GM19035 (cell line): ENCODE measurements at regions not wholly inside any gene's neighbourhood (a gene's known extent, or its start where the extent isn't known, plus 50 kb on each side); places are given as distances from the start of the nearest gene placed in this dataset.
"Not testable (repeated sequence)": the region's sequence is repeated elsewhere in the genome, so short reads cannot be mapped to it uniquely, and the experiment has no call there.

ENCODE experiments used
- ATAC-seq: cut with Tn5 transposase; IDR thresholded peaks from one replicate; pipeline ENCODE4 v1.9.1; 2021; ENCODE audit not compliant: unreplicated experiment

GRCh38 chr3:110293660-110294059 lies 778.0 kb upstream of the NECTIN3 start:
- no peak for ATAC-seq

- no peak for ATAC-seq
Measured at GRCh38 chr3:110296885-110297284, 774.7 kb upstream of the NECTIN3 start.

- no peak for ATAC-seq
Measured at GRCh38 chr3:110301781-110302180, 769.8 kb upstream of the NECTIN3 start.

GRCh38 chr3:110307065-110307809 lies 764.4 kb upstream of the NECTIN3 start:
- no peak for ATAC-seq

- no peak for ATAC-seq
Measured at GRCh38 chr3:110311541-110311940, 760.1 kb upstream of the NECTIN3 start.

- peak; percentile 96 for ATAC-seq
Measured at GRCh38 chr3:110314512-110315114, 757.0 kb upstream of the NECTIN3 start.

- ATAC-seq: no peak
Measured at GRCh38 chr3:110318108-110318507, 753.5 kb upstream of the NECTIN3 start.

- no peak for ATAC-seq
Measured at GRCh38 chr3:110323349-110323748, 748.3 kb upstream of the NECTIN3 start.

GRCh38 chr3:110324171-110324705 lies 747.4 kb upstream of the NECTIN3 start:
- no peak for ATAC-seq

- no peak for ATAC-seq
Measured at GRCh38 chr3:110327870-110328269, 743.7 kb upstream of the NECTIN3 start.

GRCh38 chr3:110331562-110331961 lies 740.1 kb upstream of the NECTIN3 start:
- not testable (repeated sequence) for ATAC-seq

GRCh38 chr3:110332629-110333028 lies 739.0 kb upstream of the NECTIN3 start:
- ATAC-seq: no peak

GRCh38 chr3:110341047-110341446 lies 730.6 kb upstream of the NECTIN3 start:
- no peak for ATAC-seq

- no peak for ATAC-seq
Measured at GRCh38 chr3:110343376-110343775, 728.2 kb upstream of the NECTIN3 start.

GRCh38 chr3:110343945-110344344 lies 727.7 kb upstream of the NECTIN3 start:
- ATAC-seq: peak; percentile 84

GRCh38 chr3:110344487-110344886 lies 727.1 kb upstream of the NECTIN3 start:
- ATAC-seq: no peak

- ATAC-seq: no peak
Measured at GRCh38 chr3:110344897-110345767, 726.5 kb upstream of the NECTIN3 start.

GRCh38 chr3:110349295-110349694 lies 722.3 kb upstream of the NECTIN3 start:
- ATAC-seq: no peak

- ATAC-seq: no peak
Measured at GRCh38 chr3:110352841-110353604, 718.6 kb upstream of the NECTIN3 start.

GRCh38 chr3:110362751-110363150 lies 708.9 kb upstream of the NECTIN3 start:
- ATAC-seq: no peak

- not testable (repeated sequence) for ATAC-seq
Measured at GRCh38 chr3:110367289-110367688, 704.3 kb upstream of the NECTIN3 start.
